GM12878 (cell line): ENCODE measurements at regions not wholly inside any gene's neighbourhood (a gene's known extent, or its start where the extent isn't known, plus 50 kb on each side); places are given as distances from the start of the nearest gene placed in this dataset.

Experiments used
- ATAC-seq: fragments of 200-7000 bp; cut with Tn5 transposase; 3 replicates; pipeline ENCODE4 v1.9.1; 2020; ENCODE audit warnings: mild to moderate bottlenecking, moderate library complexity
- BruUV-seq: library from RNA; stranded (reverse); fragments of 400-500 nt; replicated peaks from 2 replicates; lab custom pipeline; 2021; lab: Mats Ljungman, UMichigan
- CTCF ChIA-PET: fragments of 300-600 bp; sonication (Branson Sonifier 250); formaldehyde crosslinking; extraction: SDS; loops from one replicate; lab custom pipeline; 2021; ENCODE audit warnings: inconsistent platforms; lab: Yijun Ruan, JAX
- POLR2A ChIA-PET: fragments of 350-600 bp; formaldehyde crosslinking; extraction: SDS; loops from one replicate; lab custom pipeline; 2021; ENCODE audit warnings: inconsistent platforms; lab: Charles Lee
- RAD21 ChIA-PET: fragments of 300-600 bp; sonication (Branson Sonifier 250); formaldehyde crosslinking; loops from one replicate; lab custom pipeline; 2023; ENCODE audit warnings: antibody characterized with exemption; ENCODE audit not compliant: unreplicated experiment; lab: Charles Lee
- SMC1A ChIA-PET: fragments of 300-600 bp; sonication (Branson Sonifier 250); formaldehyde crosslinking; loops from one replicate; lab custom pipeline; 2023; ENCODE audit not compliant: unreplicated experiment, uncharacterized antibody; lab: Charles Lee
- DNase-seq: peaks from one replicate; pipeline ENCODE4 v3.0.0-alpha.2; 2011; ENCODE audit warnings: low read depth, low spot score
- FAIRE-seq: peaks from 3 replicates; lab custom pipeline; 2011; peaks lifted over from hg19 to GRCh38; lab: Jason Lieb, UNC
- H2AFZ ChIP-seq: 2 replicates; pipeline ENCODE4 v1.6.0; 2011; ENCODE audit warnings: low read depth, low read length, control low read depth; ENCODE audit not compliant: control insufficient read depth
- H3K27ac ChIP-seq: 2 replicates; pipeline ENCODE4 v1.5.1; 2011; ENCODE audit warnings: control low read depth; ENCODE audit not compliant: control insufficient read depth, insufficient read depth
- H3K27me3 ChIP-seq, 2 experiments: replicated peaks in 1 of 2; 2 replicates each; pipeline versions ENCODE4 v1.6.0 to v1.6.1; 2011; ENCODE audit warnings: low read length in 1 of 2; ENCODE audit not compliant: control insufficient read depth in 2 of 2, insufficient read depth in 2 of 2
- H3K36me3 ChIP-seq, 2 experiments: 2 replicates each; pipeline ENCODE4 v1.5.1; 2011; ENCODE audit warnings: low read length in 1 of 2; ENCODE audit not compliant: control insufficient read depth in 2 of 2, insufficient read depth in 2 of 2
- H3K4me1 ChIP-seq: 2 replicates; pipeline ENCODE4 v1.6.1; 2011; ENCODE audit warnings: mild to moderate bottlenecking, low read length, moderate library complexity, mixed read lengths; ENCODE audit not compliant: control insufficient read depth, insufficient read depth
- H3K4me2 ChIP-seq: 2 replicates; pipeline ENCODE4 v1.6.0; 2011; ENCODE audit warnings: control low read depth; ENCODE audit not compliant: control insufficient read depth, insufficient read depth
- H3K4me3 ChIP-seq: fragments of 200-600 bp; sonication (generic); 2 replicates; pipeline ENCODE4 v1.5.1; 2016
- H3K79me2 ChIP-seq: 2 replicates; pipeline ENCODE4 v1.6.0; 2011; ENCODE audit warnings: low read length; ENCODE audit not compliant: control insufficient read depth, insufficient read depth
- H3K9ac ChIP-seq: 2 replicates; pipeline ENCODE4 v1.8.0; 2011; ENCODE audit warnings: low read length, control low read depth, mixed read lengths; ENCODE audit not compliant: control insufficient read depth, insufficient read depth
- H3K9me3 ChIP-seq: replicated peaks from 3 replicates; pipeline ENCODE4 v1.5.1; 2011; ENCODE audit warnings: mild to moderate bottlenecking, low read length; ENCODE audit not compliant: control insufficient read depth, insufficient read depth
- H4K20me1 ChIP-seq: 2 replicates; pipeline ENCODE4 v1.6.0; 2011; ENCODE audit not compliant: control insufficient read depth, insufficient read depth
- CEBPB ChIP-seq, 2 experiments: fragments of 150-350 bp in 1 of 2; IDR thresholded peaks; 2 replicates each; pipeline ENCODE4 v1.6.1; 2012 to 2014; ENCODE audit warnings: low read depth in 2 of 2, low read length in 2 of 2, borderline replicate concordance in 1 of 2, inconsistent platforms in 1 of 2
- CHD4 ChIP-seq: fragments of 200-600 bp; sonication (generic); IDR thresholded peaks from 2 replicates; pipeline ENCODE4 v1.6.1; 2016; ENCODE audit warnings: mild to moderate bottlenecking
- ESRRA ChIP-seq: IDR thresholded peaks from 2 replicates; pipeline ENCODE4 v1.6.1; 2012; ENCODE audit warnings: mild to moderate bottlenecking, low read length, improper control_type of control experiment
- ETV6 ChIP-seq, 2 experiments: fragments of 450-650 bp in 1 of 2; IDR thresholded peaks in 1 of 2; conservative IDR thresholded peaks in 1 of 2; 2 replicates each; pipeline ENCODE4 v1.6.1; 2014; ENCODE audit warnings: antibody characterized with exemption in 1 of 2, borderline replicate concordance in 1 of 2, low read depth in 1 of 2, mild to moderate bottlenecking in 1 of 2, moderate library complexity in 1 of 2
- HDAC6 ChIP-seq: fragments of 200-600 bp; sonication (generic); IDR thresholded peaks from one replicate; pipeline ENCODE4 v1.8.0; 2017; ENCODE audit warnings: antibody characterized with exemption; ENCODE audit not compliant: unreplicated experiment
- LARP7 ChIP-seq: fragments of 450-650 bp; IDR thresholded peaks from 2 replicates; pipeline ENCODE4 v1.6.1; 2017; ENCODE audit warnings: mild to moderate bottlenecking
- NFIC ChIP-seq: IDR thresholded peaks from 2 replicates; pipeline ENCODE4 v1.6.1; 2012; ENCODE audit warnings: low read depth, mild to moderate bottlenecking, inconsistent platforms, low read length, moderate library complexity
- NRF1 ChIP-seq: conservative IDR thresholded peaks from 2 replicates; pipeline ENCODE4 v1.6.1; 2011; ENCODE audit warnings: mild to moderate bottlenecking, low read depth, low read length, improper control_type of control experiment
- RBBP5 ChIP-seq: fragments of 200-600 bp; sonication (generic); conservative IDR thresholded peaks from 2 replicates; pipeline ENCODE4 v1.6.1; 2016
- RCOR1 ChIP-seq: conservative IDR thresholded peaks from 2 replicates; pipeline ENCODE4 v1.6.1; 2012; ENCODE audit warnings: low read depth, low read length, improper control_type of control experiment
- RELA ChIP-seq: fragments of 450-650 bp; IDR thresholded peaks from 2 replicates; pipeline ENCODE4 v1.8.0; 2014; ENCODE audit warnings: borderline replicate concordance; ENCODE audit not compliant: partially characterized antibody
- SIN3A ChIP-seq: IDR thresholded peaks from 2 replicates; pipeline ENCODE4 v1.6.1; 2012; ENCODE audit warnings: low read depth, low read length, improper control_type of control experiment
- SMAD5 ChIP-seq: IDR thresholded peaks from 2 replicates; pipeline ENCODE4 v1.6.1; 2016; ENCODE audit warnings: antibody characterized with exemption, low read depth
- TAF1 ChIP-seq: IDR thresholded peaks from 2 replicates; pipeline ENCODE4 v1.6.1; 2011; ENCODE audit warnings: mild to moderate bottlenecking, low read depth, low read length, borderline replicate concordance
- ZNF24 ChIP-seq: fragments of 450-650 bp; IDR thresholded peaks from 2 replicates; pipeline ENCODE4 v1.6.1; 2017; ENCODE audit warnings: antibody characterized with exemption, mild to moderate bottlenecking
- WGBS: methylation state at CpG from one replicate; pipeline ENCODE4 v1.1.6; 2016; ENCODE audit warnings: low lambda C conversion rate; ENCODE audit not compliant: insufficient replicate concordance, insufficient coverage; ENCODE audit errors: missing lambda C conversion rate; 5-methylcytosine and 5-hydroxymethylcytosine counted together
- in situ Hi-C: fragments of 300-500 bp; cut with MboI; formaldehyde crosslinking; loops from 9 replicates; pipeline ENCODE4 v1.14.3; 2018; ENCODE audit warnings: mixed read lengths
- intact Hi-C: fragments of 100-400 bp; cut with micrococcal nuclease; formaldehyde crosslinking; loops from one replicate; pipeline ENCODE4 v1.14.2; 2022; ENCODE audit not compliant: unreplicated experiment
- TF ChIP-seq, protein P1 (sequence below): fragments of 450-650 bp; IDR thresholded peaks from 2 replicates; pipeline ENCODE4 v1.6.1; 2016; ENCODE audit warnings: mild to moderate bottlenecking
- TF ChIP-seq, protein P2 (sequence below): IDR thresholded peaks from 2 replicates; pipeline ENCODE4 v1.6.1; 2012; ENCODE audit warnings: low read depth, low read length, improper control_type of control experiment
- TF ChIP-seq, protein P3 (sequence below): fragments of 450-650 bp; IDR thresholded peaks from 2 replicates; pipeline ENCODE4 v1.6.1; 2017; ENCODE audit warnings: mild to moderate bottlenecking, moderate library complexity

DNA sequence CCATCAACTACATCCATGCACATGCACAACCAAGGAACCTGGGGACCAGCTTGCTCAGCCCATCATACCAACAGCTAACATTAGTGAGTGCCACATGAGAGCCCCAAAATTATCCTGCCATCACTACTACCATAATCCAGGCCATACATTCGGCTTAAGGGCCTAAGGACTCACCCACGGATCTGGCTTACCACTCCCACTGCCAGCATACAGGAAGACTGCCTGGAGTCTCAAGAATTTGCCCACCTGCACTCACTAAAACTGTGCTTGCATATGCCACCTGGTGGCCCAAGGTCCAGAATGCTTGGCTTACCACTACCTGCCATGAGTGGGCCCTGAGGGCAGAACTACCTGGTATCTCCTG lies 1562.9 kb upstream of the PRR20A start:
- WGBS = 0% methylated on average over 2 of the region's 2 CpGs
- H4K20me1 ChIP-seq = no peaks in the 10 kb centered on the region
- no peak for FAIRE-seq
- SMC1A ChIA-PET = no interaction called here
- TF ChIP-seq RCOR1 (no peak), RELA (no peak), RBBP5 (no peak), LARP7 (no peak), ZNF24 (no peak), CHD4 (no peak), SIN3A (no peak), HDAC6 (no peak), TAF1 (no peak), SMAD5 (no peak), NFIC (no peak), CEBPB (IDR thresholded peaks at IDR 0.05; ENCODE audit: borderline replicate concordance in 1 of 2, low read depth in 2 of 2, low read length in 2 of 2) (no peak), ESRRA (no peak), NRF1 (no peak), ETV6 (conservative IDR thresholded peaks at IDR 0.05 in 1 of 2, IDR thresholded peaks at IDR 0.05 in 1 of 2; ENCODE audit: borderline replicate concordance in 1 of 2, low read depth in 1 of 2) (no peak)
- TF ChIP-seq, protein P1, sequence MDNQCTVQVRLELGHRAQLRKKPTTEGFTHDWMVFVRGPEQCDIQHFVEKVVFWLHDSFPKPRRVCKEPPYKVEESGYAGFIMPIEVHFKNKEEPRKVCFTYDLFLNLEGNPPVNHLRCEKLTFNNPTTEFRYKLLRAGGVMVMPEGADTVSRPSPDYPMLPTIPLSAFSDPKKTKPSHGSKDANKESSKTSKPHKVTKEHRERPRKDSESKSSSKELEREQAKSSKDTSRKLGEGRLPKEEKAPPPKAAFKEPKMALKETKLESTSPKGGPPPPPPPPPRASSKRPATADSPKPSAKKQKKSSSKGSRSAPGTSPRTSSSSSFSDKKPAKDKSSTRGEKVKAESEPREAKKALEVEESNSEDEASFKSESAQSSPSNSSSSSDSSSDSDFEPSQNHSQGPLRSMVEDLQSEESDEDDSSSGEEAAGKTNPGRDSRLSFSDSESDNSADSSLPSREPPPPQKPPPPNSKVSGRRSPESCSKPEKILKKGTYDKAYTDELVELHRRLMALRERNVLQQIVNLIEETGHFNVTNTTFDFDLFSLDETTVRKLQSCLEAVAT = no peak
- TF ChIP-seq, protein P2, sequence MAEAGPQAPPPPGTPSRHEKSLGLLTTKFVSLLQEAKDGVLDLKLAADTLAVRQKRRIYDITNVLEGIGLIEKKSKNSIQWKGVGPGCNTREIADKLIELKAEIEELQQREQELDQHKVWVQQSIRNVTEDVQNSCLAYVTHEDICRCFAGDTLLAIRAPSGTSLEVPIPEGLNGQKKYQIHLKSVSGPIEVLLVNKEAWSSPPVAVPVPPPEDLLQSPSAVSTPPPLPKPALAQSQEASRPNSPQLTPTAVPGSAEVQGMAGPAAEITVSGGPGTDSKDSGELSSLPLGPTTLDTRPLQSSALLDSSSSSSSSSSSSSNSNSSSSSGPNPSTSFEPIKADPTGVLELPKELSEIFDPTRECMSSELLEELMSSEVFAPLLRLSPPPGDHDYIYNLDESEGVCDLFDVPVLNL = no peak
- TF ChIP-seq, protein P3, sequence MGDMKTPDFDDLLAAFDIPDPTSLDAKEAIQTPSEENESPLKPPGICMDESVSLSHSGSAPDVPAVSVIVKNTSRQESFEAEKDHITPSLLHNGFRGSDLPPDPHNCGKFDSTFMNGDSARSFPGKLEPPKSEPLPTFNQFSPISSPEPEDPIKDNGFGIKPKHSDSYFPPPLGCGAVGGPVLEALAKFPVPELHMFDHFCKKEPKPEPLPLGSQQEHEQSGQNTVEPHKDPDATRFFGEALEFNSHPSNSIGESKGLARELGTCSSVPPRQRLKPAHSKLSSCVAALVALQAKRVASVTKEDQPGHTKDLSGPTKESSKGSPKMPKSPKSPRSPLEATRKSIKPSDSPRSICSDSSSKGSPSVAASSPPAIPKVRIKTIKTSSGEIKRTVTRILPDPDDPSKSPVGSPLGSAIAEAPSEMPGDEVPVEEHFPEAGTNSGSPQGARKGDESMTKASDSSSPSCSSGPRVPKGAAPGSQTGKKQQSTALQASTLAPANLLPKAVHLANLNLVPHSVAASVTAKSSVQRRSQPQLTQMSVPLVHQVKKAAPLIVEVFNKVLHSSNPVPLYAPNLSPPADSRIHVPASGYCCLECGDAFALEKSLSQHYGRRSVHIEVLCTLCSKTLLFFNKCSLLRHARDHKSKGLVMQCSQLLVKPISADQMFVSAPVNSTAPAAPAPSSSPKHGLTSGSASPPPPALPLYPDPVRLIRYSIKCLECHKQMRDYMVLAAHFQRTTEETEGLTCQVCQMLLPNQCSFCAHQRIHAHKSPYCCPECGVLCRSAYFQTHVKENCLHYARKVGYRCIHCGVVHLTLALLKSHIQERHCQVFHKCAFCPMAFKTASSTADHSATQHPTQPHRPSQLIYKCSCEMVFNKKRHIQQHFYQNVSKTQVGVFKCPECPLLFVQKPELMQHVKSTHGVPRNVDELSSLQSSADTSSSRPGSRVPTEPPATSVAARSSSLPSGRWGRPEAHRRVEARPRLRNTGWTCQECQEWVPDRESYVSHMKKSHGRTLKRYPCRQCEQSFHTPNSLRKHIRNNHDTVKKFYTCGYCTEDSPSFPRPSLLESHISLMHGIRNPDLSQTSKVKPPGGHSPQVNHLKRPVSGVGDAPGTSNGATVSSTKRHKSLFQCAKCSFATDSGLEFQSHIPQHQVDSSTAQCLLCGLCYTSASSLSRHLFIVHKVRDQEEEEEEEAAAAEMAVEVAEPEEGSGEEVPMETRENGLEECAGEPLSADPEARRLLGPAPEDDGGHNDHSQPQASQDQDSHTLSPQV = no peak
- TF ChIP-seq, all 136 proteins: peak for 0
- in situ Hi-C loops (no loop called here), intact Hi-C loops (no loop called here)
- no peaks in the 10 kb centered on the region for H3K4me1 ChIP-seq
- ChIA-PET RAD21 (no interaction called here), POLR2A (no interaction called here), CTCF (no interaction called here)
- no peak for DNase-seq
- H3K27me3 ChIP-seq = no peaks in the 10 kb centered on the region
- no peaks in the 10 kb centered on the region for H3K36me3 ChIP-seq
- H3K4me3 ChIP-seq = no peak overlapping the region
- H3K4me2 ChIP-seq = no peak overlapping the region
- H3K9me3 ChIP-seq = no peaks in the 10 kb centered on the region
- H3K9ac ChIP-seq = no peak overlapping the region
- BruUV-seq = no TSS peak
- H2AFZ ChIP-seq = no peak overlapping the region
- no peak overlapping the region for H3K27ac ChIP-seq
- no peaks in the 10 kb centered on the region for H3K79me2 ChIP-seq
- ATAC-seq = no peak
